Body of pancreas (tissue), 4 donors: ENCODE measurements at regions not wholly inside any gene's neighbourhood (a gene's known extent, or its start where the extent isn't known, plus 50 kb on each side); places are given as distances from the start of the nearest gene placed in this dataset.

ENCODE experiments used
- POLR2A ChIP-seq, 3 donors: fragments of 450-650 bp; IDR thresholded peaks; one replicate each; pipeline ENCODE4 v1.6.1; 2016; ENCODE audit warnings: antibody characterized with exemption in 3 of 3, mild to moderate bottlenecking in 2 of 3
- TF ChIP-seq, protein P1 (sequence below), 7 experiments: fragments of 450-650 bp in 4 of 7; fragments of 200-600 bp in 3 of 7; sonication (generic) in 3 of 7; IDR thresholded peaks; one replicate each; pipeline ENCODE4 v1.5.1; 2016 to 2019; ENCODE audit warnings: antibody characterized with exemption in 7 of 7

DNA sequence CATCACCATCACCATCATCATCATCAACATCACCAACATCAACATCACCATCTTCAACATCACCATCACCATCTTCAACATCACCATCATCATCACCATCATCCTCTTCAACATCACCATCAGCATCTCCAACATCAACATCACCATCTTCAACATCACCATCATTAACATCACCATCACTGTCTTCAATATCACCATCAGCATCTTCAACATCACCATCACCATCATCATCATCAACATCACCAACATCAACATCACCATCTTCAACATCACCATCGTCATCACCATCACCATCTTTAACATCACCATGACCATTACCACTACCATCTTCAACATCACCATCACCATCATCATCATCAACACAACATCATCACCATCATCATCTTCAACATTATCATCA, 267.2 kb downstream of the SP3 start:
- TF ChIP-seq, protein P1, sequence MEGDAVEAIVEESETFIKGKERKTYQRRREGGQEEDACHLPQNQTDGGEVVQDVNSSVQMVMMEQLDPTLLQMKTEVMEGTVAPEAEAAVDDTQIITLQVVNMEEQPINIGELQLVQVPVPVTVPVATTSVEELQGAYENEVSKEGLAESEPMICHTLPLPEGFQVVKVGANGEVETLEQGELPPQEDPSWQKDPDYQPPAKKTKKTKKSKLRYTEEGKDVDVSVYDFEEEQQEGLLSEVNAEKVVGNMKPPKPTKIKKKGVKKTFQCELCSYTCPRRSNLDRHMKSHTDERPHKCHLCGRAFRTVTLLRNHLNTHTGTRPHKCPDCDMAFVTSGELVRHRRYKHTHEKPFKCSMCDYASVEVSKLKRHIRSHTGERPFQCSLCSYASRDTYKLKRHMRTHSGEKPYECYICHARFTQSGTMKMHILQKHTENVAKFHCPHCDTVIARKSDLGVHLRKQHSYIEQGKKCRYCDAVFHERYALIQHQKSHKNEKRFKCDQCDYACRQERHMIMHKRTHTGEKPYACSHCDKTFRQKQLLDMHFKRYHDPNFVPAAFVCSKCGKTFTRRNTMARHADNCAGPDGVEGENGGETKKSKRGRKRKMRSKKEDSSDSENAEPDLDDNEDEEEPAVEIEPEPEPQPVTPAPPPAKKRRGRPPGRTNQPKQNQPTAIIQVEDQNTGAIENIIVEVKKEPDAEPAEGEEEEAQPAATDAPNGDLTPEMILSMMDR (IDR thresholded peaks at IDR 0.05): no peak
- TF ChIP-seq POLR2A (IDR thresholded peaks at IDR 0.05): no peak
